GM12878 (cell line): ENCODE measurements at regions not wholly inside any gene's neighbourhood (a gene's known extent, or its start where the extent isn't known, plus 50 kb on each side); places are given as distances from the start of the nearest gene placed in this dataset.
"Not testable (repeated sequence)": the region's sequence is repeated elsewhere in the genome, so short reads cannot be mapped to it uniquely, and the experiment has no call there.

Experiments
- POLR2AphosphoS5 ChIP-seq: IDR thresholded peaks from 2 replicates; pipeline ENCODE4 v1.6.1; 2011; ENCODE audit warnings: mild to moderate bottlenecking, low read length, inconsistent platforms
- REST ChIP-seq: IDR thresholded peaks from 2 replicates; pipeline ENCODE4 v1.6.1; 2012; ENCODE audit warnings: mild to moderate bottlenecking, low read depth, low read length

- TF ChIP-seq REST, POLR2AphosphoS5: not testable (repeated sequence)
Measured at GRCh38 chr21:27912133-27912532, 945.2 kb upstream of the ADAMTS5 start.
